B cell (primary cell): ENCODE measurements at regions not wholly inside any gene's neighbourhood (a gene's known extent, or its start where the extent isn't known, plus 50 kb on each side); places are given as distances from the start of the nearest gene placed in this dataset.

Experiments used
- ATAC-seq: fragments of 200-7000 bp; cut with Tn5 transposase; one replicate; pipeline ENCODE4 v1.10.0; 2021; ENCODE audit warnings: low read depth, mild to moderate bottlenecking, moderate number of reproducible peaks, moderate library complexity
- CTCF ChIA-PET: fragments of 350-600 bp; sonication (Branson Sonifier 250); formaldehyde crosslinking; loops from one replicate; lab custom pipeline; 2021; ENCODE audit warnings: antibody characterized with exemption, inconsistent platforms; lab: Charles Lee
- POLR2A ChIA-PET: fragments of 350-600 bp; sonication (Branson Sonifier 250); formaldehyde crosslinking; loops from one replicate; lab custom pipeline; 2021; ENCODE audit warnings: antibody characterized with exemption; lab: Charles Lee
- DNase-seq: peaks from one replicate; pipeline ENCODE4 v3.0.0; 2013
- H2AFZ ChIP-seq: 2 replicates; pipeline ENCODE4 v1.6.1; 2012; ENCODE audit warnings: mild to moderate bottlenecking, low read depth, low read length; ENCODE audit not compliant: insufficient read depth, poor library complexity, severe bottlenecking
- H3K27ac ChIP-seq, 2 donors: 1 replicate in 1 of 2; 2 replicates in 1 of 2; pipeline ENCODE4 v1.5.1; 2012 to 2013; ENCODE audit warnings: low read length in 2 of 2, mild to moderate bottlenecking in 2 of 2, moderate library complexity in 1 of 2
- H3K27me3 ChIP-seq, 4 experiments: fragments of 200-600 bp in 1 of 4; sonication (generic) in 1 of 4; replicated peaks in 1 of 4; 1 replicate in 2 of 4; 2 replicates in 2 of 4; pipeline versions ENCODE4 v1.6.1 to v1.7.0; 2013 to 2016; ENCODE audit warnings: low read length in 3 of 4, mild to moderate bottlenecking in 2 of 4, mixed read lengths in 1 of 4, moderate library complexity in 1 of 4; ENCODE audit not compliant: insufficient read depth in 4 of 4, control insufficient read depth in 3 of 4; ENCODE audit errors: control extremely low read depth in 1 of 4
- H3K36me3 ChIP-seq, 2 experiments: replicated peaks in 1 of 2; 1 replicate in 1 of 2; 2 replicates in 1 of 2; pipeline versions ENCODE4 v1.6.1 to v1.7.1; 2013; ENCODE audit warnings: low read length in 1 of 2; ENCODE audit not compliant: insufficient read depth in 2 of 2, control insufficient read depth in 1 of 2; ENCODE audit errors: control extremely low read depth in 1 of 2, extremely low read depth in 1 of 2
- H3K4me1 ChIP-seq, 2 donors: fragments of 200-600 bp in 1 of 2; sonication (generic) in 1 of 2; 1 replicate in 1 of 2; 2 replicates in 1 of 2; pipeline versions ENCODE4 v1.5.1 to v1.6.1; 2013 to 2017; ENCODE audit warnings: low read length in 2 of 2; ENCODE audit not compliant: control insufficient read depth in 2 of 2, insufficient read depth in 2 of 2
- H3K4me2 ChIP-seq: replicated peaks from 2 replicates; pipeline ENCODE3; 2012; ENCODE audit warnings: mild to moderate bottlenecking, low read depth, low read length; ENCODE audit not compliant: poor library complexity, severe bottlenecking
- H3K4me3 ChIP-seq, 5 experiments: fragments of 200-600 bp in 1 of 5; sonication (generic) in 1 of 5; 1 replicate in 3 of 5; 2 replicates in 2 of 5; pipeline versions ENCODE4 v1.5.1 to v1.7.0; 2011 to 2016; ENCODE audit warnings: low read length in 4 of 5, mild to moderate bottlenecking in 4 of 5, low read depth in 2 of 5, control low read depth in 1 of 5, moderate library complexity in 1 of 5; ENCODE audit not compliant: insufficient read depth in 1 of 5; ENCODE audit errors: control extremely low read depth in 1 of 5, extremely low read depth in 1 of 5
- H3K79me2 ChIP-seq: fragments of 200-600 bp; sonication (generic); one replicate; pipeline ENCODE4 v1.6.0; 2016; ENCODE audit warnings: low read length; ENCODE audit not compliant: control insufficient read depth, insufficient read depth
- H3K9ac ChIP-seq: fragments of 200-600 bp; sonication (generic); 2 replicates; pipeline ENCODE4 v1.6.1; 2017; ENCODE audit warnings: mild to moderate bottlenecking, low read length, moderate library complexity
- H3K9me3 ChIP-seq, 3 donors: one replicate each; pipeline versions ENCODE4 v1.6.1 to v1.7.1; 2013; ENCODE audit warnings: low read length in 2 of 3; ENCODE audit not compliant: control insufficient read depth in 2 of 3, insufficient read depth in 1 of 3; ENCODE audit errors: control extremely low read depth in 1 of 3
- H4K20me1 ChIP-seq: 2 replicates; pipeline ENCODE4 v1.6.0; 2012; ENCODE audit warnings: mild to moderate bottlenecking, low read length; ENCODE audit not compliant: insufficient read depth, control insufficient read depth, poor library complexity, severe bottlenecking
- H3K27ac Mint-ChIP-seq: one replicate; pipeline ENCODE4 v1.8.0; 2021; ENCODE audit warnings: mixed read lengths
- H3K27me3 Mint-ChIP-seq: one replicate; pipeline ENCODE4 v1.8.0; 2021; ENCODE audit warnings: mixed read lengths
- H3K4me1 Mint-ChIP-seq: one replicate; pipeline ENCODE4 v1.8.0; 2021; ENCODE audit warnings: mixed read lengths
- H3K4me3 Mint-ChIP-seq: one replicate; pipeline ENCODE4 v1.8.0; 2021; ENCODE audit warnings: mixed read lengths
- H3K9me3 Mint-ChIP-seq: one replicate; pipeline ENCODE4 v1.8.0; 2022; ENCODE audit warnings: mixed read lengths; ENCODE audit not compliant: insufficient read depth
- EZH2 ChIP-seq: IDR thresholded peaks from 2 replicates; pipeline ENCODE4 v1.6.1; 2012; ENCODE audit warnings: borderline replicate concordance, low read depth, mild to moderate bottlenecking, moderate library complexity, low read length; ENCODE audit not compliant: insufficient read depth, poor library complexity, severe bottlenecking
- WGBS: methylation state at CpG from one replicate; pipeline ENCODE4 v1.1.5; 2013; ENCODE audit warnings: missing lambda C conversion rate; ENCODE audit not compliant: insufficient coverage; 5-methylcytosine and 5-hydroxymethylcytosine counted together
- intact Hi-C: fragments of 100-400 bp; cut with micrococcal nuclease; formaldehyde crosslinking; loops from one replicate; pipeline ENCODE4 v1.10.0; 2022
- TF ChIP-seq, protein P1 (sequence below): fragments of 200-600 bp; IDR thresholded peaks from one replicate; pipeline ENCODE4 v1.8.0; 2022; ENCODE audit warnings: antibody characterized with exemption, mild to moderate bottlenecking

DNA sequence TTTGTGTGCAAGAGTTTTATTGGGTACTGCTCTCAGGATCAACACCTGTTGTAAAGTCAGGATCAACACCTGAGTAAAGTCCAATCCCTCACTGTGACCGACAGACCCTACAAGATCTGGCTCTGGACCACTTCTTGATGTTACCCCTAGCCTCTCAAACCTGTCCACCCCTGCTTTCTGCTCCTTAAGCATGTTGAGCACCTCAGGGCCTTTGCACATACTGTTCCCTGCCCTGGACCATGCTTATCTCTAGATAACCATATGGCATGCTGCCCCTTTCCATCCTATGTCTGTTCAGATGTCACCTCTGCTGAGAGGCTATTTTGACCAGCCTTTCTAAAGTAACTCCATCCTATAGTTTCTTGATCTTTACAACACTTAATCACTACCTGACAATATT lies 269.6 kb downstream of the SMARCA2 start:
- H3K9me3 ChIP-seq: peaks cover 0 to 3% (median 0%) of the 10 kb centered on the region in 3 donors
- H3K4me3 ChIP-seq: no peak overlapping the region
- no peaks in the 10 kb centered on the region for H3K4me1 Mint-ChIP-seq
- 100% methylated on average over 1 of the region's 1 CpG for WGBS
- H3K27me3 ChIP-seq: no peaks in the 10 kb centered on the region
- peaks cover 13% of the 10 kb centered on the region for H3K27me3 Mint-ChIP-seq
- H3K27ac ChIP-seq: no peak overlapping the region
- no peak for ATAC-seq
- no peak for DNase-seq
- no peak overlapping the region for H3K9ac ChIP-seq
- H3K27ac Mint-ChIP-seq: no peak overlapping the region
- no peaks in the 10 kb centered on the region for H3K36me3 ChIP-seq
- CTCF ChIA-PET: no interaction called here
- H3K4me3 Mint-ChIP-seq: no peak overlapping the region
- no peaks in the 10 kb centered on the region for H3K79me2 ChIP-seq
- intact Hi-C loops: no loop called here
- POLR2A ChIA-PET: no interaction called here
- TF ChIP-seq EZH2: no peak
- TF ChIP-seq, protein P1, sequence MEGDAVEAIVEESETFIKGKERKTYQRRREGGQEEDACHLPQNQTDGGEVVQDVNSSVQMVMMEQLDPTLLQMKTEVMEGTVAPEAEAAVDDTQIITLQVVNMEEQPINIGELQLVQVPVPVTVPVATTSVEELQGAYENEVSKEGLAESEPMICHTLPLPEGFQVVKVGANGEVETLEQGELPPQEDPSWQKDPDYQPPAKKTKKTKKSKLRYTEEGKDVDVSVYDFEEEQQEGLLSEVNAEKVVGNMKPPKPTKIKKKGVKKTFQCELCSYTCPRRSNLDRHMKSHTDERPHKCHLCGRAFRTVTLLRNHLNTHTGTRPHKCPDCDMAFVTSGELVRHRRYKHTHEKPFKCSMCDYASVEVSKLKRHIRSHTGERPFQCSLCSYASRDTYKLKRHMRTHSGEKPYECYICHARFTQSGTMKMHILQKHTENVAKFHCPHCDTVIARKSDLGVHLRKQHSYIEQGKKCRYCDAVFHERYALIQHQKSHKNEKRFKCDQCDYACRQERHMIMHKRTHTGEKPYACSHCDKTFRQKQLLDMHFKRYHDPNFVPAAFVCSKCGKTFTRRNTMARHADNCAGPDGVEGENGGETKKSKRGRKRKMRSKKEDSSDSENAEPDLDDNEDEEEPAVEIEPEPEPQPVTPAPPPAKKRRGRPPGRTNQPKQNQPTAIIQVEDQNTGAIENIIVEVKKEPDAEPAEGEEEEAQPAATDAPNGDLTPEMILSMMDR: no peak
- H4K20me1 ChIP-seq: no peaks in the 10 kb centered on the region
- H2AFZ ChIP-seq: no peak overlapping the region
- no peaks in the 10 kb centered on the region for H3K4me1 ChIP-seq
- no peaks in the 10 kb centered on the region for H3K9me3 Mint-ChIP-seq
- no peak overlapping the region for H3K4me2 ChIP-seq

- ChIA-PET CTCF (interaction anchor here (0.7 kb wide), 1 partner anchor 11 kb away, joined by 3 read pairs; no protein-coding TSS in a partner anchor), POLR2A (no interaction called here)
- Mint-ChIP-seq H3K9me3 (no peaks in the 10 kb centered on the region), H3K4me3 (no peak overlapping the region), H3K27me3 (peaks cover 17% of the 10 kb centered on the region), H3K4me1 (no peaks in the 10 kb centered on the region), H3K27ac (no peak overlapping the region)
- Histone ChIP-seq H3K27ac (no peak overlapping the region), H3K79me2 (no peaks in the 10 kb centered on the region), H3K4me3 (no peak overlapping the region), H3K36me3 (no peaks in the 10 kb centered on the region), H2AFZ (no peak overlapping the region), H4K20me1 (no peaks in the 10 kb centered on the region), H3K9ac (no peak overlapping the region), H3K9me3 (peaks cover 0 to 3% (median 0%) of the 10 kb centered on the region in 3 donors), H3K27me3 (no peaks in the 10 kb centered on the region), H3K4me2 (no peak overlapping the region), H3K4me1 (no peaks in the 10 kb centered on the region)
- intact Hi-C loops: no loop called here
- ATAC-seq (no peak), DNase-seq (no peak)
- WGBS: 86% methylated on average over 3 of the region's 10 CpGs
- TF ChIP-seq, protein P1: no peak
- TF ChIP-seq EZH2: no peak
Measured at GRCh38 chr9:2285416-2286332, 270.5 kb downstream of the SMARCA2 start.
